HG02840 (cell line): ENCODE measurements at regions not wholly inside any gene's neighbourhood (a gene's known extent, or its start where the extent isn't known, plus 50 kb on each side); places are given as distances from the start of the nearest gene placed in this dataset.

ENCODE experiments used
- ATAC-seq: cut with Tn5 transposase; IDR thresholded peaks from one replicate; pipeline ENCODE4 v1.9.1; 2021; ENCODE audit warnings: mild to moderate bottlenecking, moderate library complexity, moderate number of reproducible peaks; ENCODE audit not compliant: unreplicated experiment, low FRiP score

GRCh38 chr4:18570370-18570769 is 548.8 kb upstream of the LCORL start:
- ATAC-seq = no peak

- ATAC-seq = no peak
Measured at GRCh38 chr4:18568600-18568999, 547.0 kb upstream of the LCORL start.

- no peak for ATAC-seq
Measured at GRCh38 chr4:18566970-18567799, 545.6 kb upstream of the LCORL start.

- no peak for ATAC-seq
Measured at GRCh38 chr4:18559492-18559891, 537.9 kb upstream of the LCORL start.

GRCh38 chr4:18556402-18556801 is 534.8 kb upstream of the LCORL start:
- ATAC-seq = no peak

GRCh38 chr4:18540349-18540748 is 518.8 kb upstream of the LCORL start:
- ATAC-seq = no peak

- ATAC-seq = no peak
Measured at GRCh38 chr4:18538121-18538520, 516.6 kb upstream of the LCORL start.

GRCh38 chr4:18536428-18536827 is 514.9 kb upstream of the LCORL start:
- ATAC-seq = no peak

- no peak for ATAC-seq
Measured at GRCh38 chr4:18535948-18536347, 514.4 kb upstream of the LCORL start.

GRCh38 chr4:18533262-18533775 is 511.8 kb upstream of the LCORL start:
- no peak for ATAC-seq

- no peak for ATAC-seq
Measured at GRCh38 chr4:18531731-18532130, 510.2 kb upstream of the LCORL start.

GRCh38 chr4:18529482-18529881 is 507.9 kb upstream of the LCORL start:
- no peak for ATAC-seq

- no peak for ATAC-seq
Measured at GRCh38 chr4:18524667-18525066, 503.1 kb upstream of the LCORL start.

- no peak for ATAC-seq
Measured at GRCh38 chr4:18518098-18518497, 496.5 kb upstream of the LCORL start.

GRCh38 chr4:18513861-18514260 is 492.3 kb upstream of the LCORL start:
- no peak for ATAC-seq

- no peak for ATAC-seq
Measured at GRCh38 chr4:18512718-18513117, 491.2 kb upstream of the LCORL start.

- no peak for ATAC-seq
Measured at GRCh38 chr4:18511727-18512126, 490.2 kb upstream of the LCORL start.

- ATAC-seq = no peak
Measured at GRCh38 chr4:18508786-18509185, 487.2 kb upstream of the LCORL start.

- ATAC-seq = no peak
Measured at GRCh38 chr4:18480928-18481327, 459.4 kb upstream of the LCORL start.

GRCh38 chr4:18480342-18480741 is 458.8 kb upstream of the LCORL start:
- ATAC-seq = no peak

GRCh38 chr4:18479825-18480224 is 458.3 kb upstream of the LCORL start:
- ATAC-seq = no peak

GRCh38 chr4:18463987-18464559 is 442.5 kb upstream of the LCORL start:
- ATAC-seq = no peak
